ENCODE measurements at regions not wholly inside any gene's neighbourhood (a gene's known extent, or its start where the extent isn't known, plus 50 kb on each side); places are given as distances from the start of the nearest gene placed in this dataset.
A peak's percentile ranks its signal among the peaks of the same experiment; 100 is the strongest.
"Not testable (repeated sequence)": the region's sequence is repeated elsewhere in the genome, so short reads cannot be mapped to it uniquely, and the experiment has no call there.

DNA sequence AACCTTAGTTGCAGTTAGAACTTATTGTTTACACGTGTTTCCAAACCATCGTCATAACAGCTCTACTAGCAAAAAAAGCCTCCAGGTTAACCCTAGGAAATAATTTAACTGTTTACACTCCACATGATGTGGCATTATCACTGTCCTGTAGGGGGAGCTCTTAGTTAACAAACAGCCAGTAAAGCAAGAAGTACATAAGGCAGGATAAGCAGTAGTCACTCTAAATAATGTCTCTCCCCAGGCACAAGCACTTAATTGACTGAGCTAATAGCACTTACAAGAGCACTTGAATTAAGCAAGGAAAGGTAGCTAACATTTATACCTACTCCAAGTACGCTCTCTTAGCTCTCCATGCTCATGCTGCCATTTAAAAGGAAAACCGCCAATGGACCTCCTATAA is 65.2 kb downstream of the CYP4A11 start:
- H3K27ac Mint-ChIP-seq, result peak overlapping the region in 2 of 3 experiments; percentile 93 to 97; a peak in 4 of 7 replicates
- not testable (repeated sequence) for H4K8ac ChIP-seq (replicated peaks; ENCODE audit: insufficient read length, low read depth, low read length); H3K4me1 ChIP-seq (ENCODE audit: insufficient read depth, low read length); H3T11ph ChIP-seq (ENCODE audit: low read length); H3K23ac ChIP-seq (ENCODE audit: insufficient read length, low read depth, low read length); H3K23me2 ChIP-seq (ENCODE audit: insufficient read length, low read depth, low read length, poor library complexity, severe bottlenecking); DNase-seq; H2BK5ac ChIP-seq (ENCODE audit: insufficient read length, low read length); H3K9me3 Mint-ChIP-seq; H3K18ac ChIP-seq (ENCODE audit: insufficient read length, low read depth, low read length); H2BK15ac ChIP-seq (ENCODE audit: low read depth, low read length); H3K27ac ChIP-seq (ENCODE audit: insufficient read length, low read depth, low read length); H3K56ac ChIP-seq (ENCODE audit: insufficient read length, low read depth, low read length); H2AFZ ChIP-seq (ENCODE audit: low read length); H3K4me2 ChIP-seq (ENCODE audit: insufficient read depth, insufficient read length, low read length); H4K5ac ChIP-seq (ENCODE audit: insufficient read length, low read depth, low read length); H4K20me1 ChIP-seq (ENCODE audit: control insufficient read depth, insufficient read depth, insufficient read length); H3K9ac ChIP-seq (ENCODE audit: extremely low read depth, insufficient read length, low read length); H3K9me3 ChIP-seq (ENCODE audit: control insufficient read depth, low read depth, low read length); H3K36me3 Mint-ChIP-seq (ENCODE audit: insufficient read depth in 1 of 3, low read depth in 3 of 3); H3K27me3 ChIP-seq (ENCODE audit: insufficient read depth, low read length); H2AK5ac ChIP-seq (ENCODE audit: insufficient read length, low read length); H3K79me1 ChIP-seq (ENCODE audit: insufficient read depth, low read depth, low read length, poor library complexity, severe bottlenecking); H3K4me1 Mint-ChIP-seq; H2BK20ac ChIP-seq (ENCODE audit: low read depth, low read length, poor library complexity, severe bottlenecking); H3K4ac ChIP-seq (ENCODE audit: low read depth, low read length); H3K14ac ChIP-seq (ENCODE audit: insufficient read depth, low read length); H2BK120ac ChIP-seq (ENCODE audit: low read depth, low read length, poor library complexity, severe bottlenecking); H2BK12ac ChIP-seq (ENCODE audit: insufficient read length, low read depth, low read length); H3K4me3 Mint-ChIP-seq; H3K79me2 ChIP-seq (ENCODE audit: insufficient read depth, low read length); H4K91ac ChIP-seq (ENCODE audit: insufficient read length, low read depth, low read length); H3K27me3 Mint-ChIP-seq (ENCODE audit: low read depth)
- WGBS (ENCODE audit: extremely low coverage, insufficient read length, low lambda C conversion rate), result no CpG with 5 or more reads among the region's 4 CpGs
- TF ChIP-seq, protein P1, sequence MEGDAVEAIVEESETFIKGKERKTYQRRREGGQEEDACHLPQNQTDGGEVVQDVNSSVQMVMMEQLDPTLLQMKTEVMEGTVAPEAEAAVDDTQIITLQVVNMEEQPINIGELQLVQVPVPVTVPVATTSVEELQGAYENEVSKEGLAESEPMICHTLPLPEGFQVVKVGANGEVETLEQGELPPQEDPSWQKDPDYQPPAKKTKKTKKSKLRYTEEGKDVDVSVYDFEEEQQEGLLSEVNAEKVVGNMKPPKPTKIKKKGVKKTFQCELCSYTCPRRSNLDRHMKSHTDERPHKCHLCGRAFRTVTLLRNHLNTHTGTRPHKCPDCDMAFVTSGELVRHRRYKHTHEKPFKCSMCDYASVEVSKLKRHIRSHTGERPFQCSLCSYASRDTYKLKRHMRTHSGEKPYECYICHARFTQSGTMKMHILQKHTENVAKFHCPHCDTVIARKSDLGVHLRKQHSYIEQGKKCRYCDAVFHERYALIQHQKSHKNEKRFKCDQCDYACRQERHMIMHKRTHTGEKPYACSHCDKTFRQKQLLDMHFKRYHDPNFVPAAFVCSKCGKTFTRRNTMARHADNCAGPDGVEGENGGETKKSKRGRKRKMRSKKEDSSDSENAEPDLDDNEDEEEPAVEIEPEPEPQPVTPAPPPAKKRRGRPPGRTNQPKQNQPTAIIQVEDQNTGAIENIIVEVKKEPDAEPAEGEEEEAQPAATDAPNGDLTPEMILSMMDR (conservative IDR thresholded peaks at IDR 0.05), result peak; percentile 68

Data from H9 (cell line).